Mucosa of rectum (tissue), 2 donors: ENCODE measurements at regions not wholly inside any gene's neighbourhood (a gene's known extent, or its start where the extent isn't known, plus 50 kb on each side); places are given as distances from the start of the nearest gene placed in this dataset.

ENCODE experiments used
- H3K27ac ChIP-seq, 2 donors: one replicate each; pipeline ENCODE4 v1.7.0; 2013; ENCODE audit warnings: inconsistent platforms in 2 of 2, low read depth in 2 of 2, low read length in 2 of 2
- H3K27me3 ChIP-seq, 2 donors: one replicate each; pipeline ENCODE4 v1.7.0; 2013; ENCODE audit warnings: low read length in 2 of 2; ENCODE audit not compliant: control insufficient read depth in 2 of 2, insufficient read depth in 2 of 2
- H3K36me3 ChIP-seq, 2 donors: one replicate each; pipeline ENCODE4 v1.7.0; 2013; ENCODE audit warnings: low read length in 2 of 2; ENCODE audit not compliant: control insufficient read depth in 2 of 2, insufficient read depth in 2 of 2
- H3K4me1 ChIP-seq, 2 donors: one replicate each; pipeline ENCODE4 v1.7.0; 2013; ENCODE audit warnings: low read length in 2 of 2, mild to moderate bottlenecking in 1 of 2; ENCODE audit not compliant: control insufficient read depth in 2 of 2, insufficient read depth in 2 of 2
- H3K4me3 ChIP-seq, 2 donors: one replicate each; pipeline ENCODE4 v1.7.0; 2013; ENCODE audit warnings: low read length in 2 of 2
- H3K9ac ChIP-seq, 2 donors: one replicate each; pipeline ENCODE4 v1.7.0; 2013; ENCODE audit warnings: low read length in 2 of 2, low read depth in 1 of 2, mild to moderate bottlenecking in 1 of 2
- H3K9me3 ChIP-seq, 2 donors: one replicate each; pipeline ENCODE4 v1.7.0; 2013; ENCODE audit warnings: low read length in 2 of 2; ENCODE audit not compliant: control insufficient read depth in 2 of 2
- donor health status: healthy.
- donor health status: Normal muscosa, but diverticular disease.

DNA sequence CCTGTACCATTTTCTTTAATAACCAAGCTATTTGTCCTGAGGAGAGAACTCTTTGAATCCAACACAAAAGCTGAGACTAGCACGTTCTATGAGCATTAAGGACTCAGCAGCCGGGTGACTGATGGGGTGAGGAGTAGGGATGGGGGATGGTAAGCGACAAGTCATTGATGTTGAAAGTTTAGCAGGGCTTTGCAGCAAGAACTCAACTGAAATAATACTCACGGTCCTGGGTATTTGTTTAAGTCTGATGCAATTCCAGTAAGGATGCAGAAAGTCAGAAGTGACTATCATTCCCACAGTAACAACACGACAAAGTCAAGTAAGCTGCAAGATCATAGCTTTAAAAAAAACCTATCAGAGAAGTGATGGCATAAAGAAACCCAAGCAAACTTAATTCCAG is 131.1 kb downstream of the ACTL7B start:
- H3K9me3 ChIP-seq, result no peaks in the 10 kb centered on the region
- H3K4me1 ChIP-seq, result no peaks in the 10 kb centered on the region
- no peak overlapping the region for H3K4me3 ChIP-seq
- H3K9ac ChIP-seq, result no peak overlapping the region
- no peaks in the 10 kb centered on the region for H3K36me3 ChIP-seq
- no peak overlapping the region for H3K27ac ChIP-seq
- no peaks in the 10 kb centered on the region for H3K27me3 ChIP-seq

DNA sequence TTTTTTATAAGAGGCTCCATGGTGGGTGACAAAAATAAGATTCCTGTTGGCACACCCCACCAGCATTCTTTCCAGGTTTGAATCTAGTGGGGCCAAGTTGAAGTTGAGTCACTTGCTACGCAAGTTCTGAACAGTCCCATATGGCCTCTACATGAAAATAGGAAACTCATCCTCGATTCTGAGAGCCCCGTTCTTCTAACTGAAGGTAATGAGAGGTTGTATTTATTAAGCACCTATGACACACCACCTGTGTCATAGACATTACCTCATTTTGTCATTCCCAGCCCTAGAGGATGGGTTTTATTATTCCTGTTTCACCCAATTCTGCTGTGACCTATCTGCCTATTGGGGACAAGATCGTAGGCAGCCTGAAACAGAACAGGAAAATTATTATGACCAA is 131.7 kb downstream of the ACTL7B start:
- H3K4me3 ChIP-seq, result no peak overlapping the region
- H3K4me1 ChIP-seq, result no peaks in the 10 kb centered on the region
- no peak overlapping the region for H3K9ac ChIP-seq
- no peaks in the 10 kb centered on the region for H3K27me3 ChIP-seq
- H3K36me3 ChIP-seq, result no peaks in the 10 kb centered on the region
- no peaks in the 10 kb centered on the region for H3K9me3 ChIP-seq
- H3K27ac ChIP-seq, result no peak overlapping the region

DNA sequence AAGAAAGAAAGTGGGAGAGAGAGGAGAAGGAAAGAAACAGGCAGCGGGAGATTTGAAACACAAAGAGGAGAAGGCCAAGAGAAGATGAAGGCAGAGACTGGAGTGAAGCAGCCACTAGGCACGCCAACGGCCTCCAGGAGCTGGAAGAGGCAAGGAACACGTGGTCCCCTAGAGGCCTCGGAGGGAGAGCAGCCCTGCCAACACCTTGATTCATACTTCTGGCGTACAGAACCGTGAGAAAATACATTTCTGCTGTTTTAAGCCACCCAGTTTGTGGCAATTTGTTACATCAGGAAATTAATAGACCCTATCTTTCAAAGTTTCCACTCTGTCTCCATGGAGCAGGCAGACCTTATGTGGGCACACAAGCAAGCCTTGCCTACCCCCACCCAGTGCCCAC is 133.4 kb downstream of the ACTL7B start:
- Histone ChIP-seq H3K9me3 (no peaks in the 10 kb centered on the region), H3K27me3 (no peaks in the 10 kb centered on the region), H3K9ac (no peak overlapping the region), H3K4me3 (no peak overlapping the region), H3K4me1 (no peaks in the 10 kb centered on the region), H3K27ac (no peak overlapping the region), H3K36me3 (no peaks in the 10 kb centered on the region)

DNA sequence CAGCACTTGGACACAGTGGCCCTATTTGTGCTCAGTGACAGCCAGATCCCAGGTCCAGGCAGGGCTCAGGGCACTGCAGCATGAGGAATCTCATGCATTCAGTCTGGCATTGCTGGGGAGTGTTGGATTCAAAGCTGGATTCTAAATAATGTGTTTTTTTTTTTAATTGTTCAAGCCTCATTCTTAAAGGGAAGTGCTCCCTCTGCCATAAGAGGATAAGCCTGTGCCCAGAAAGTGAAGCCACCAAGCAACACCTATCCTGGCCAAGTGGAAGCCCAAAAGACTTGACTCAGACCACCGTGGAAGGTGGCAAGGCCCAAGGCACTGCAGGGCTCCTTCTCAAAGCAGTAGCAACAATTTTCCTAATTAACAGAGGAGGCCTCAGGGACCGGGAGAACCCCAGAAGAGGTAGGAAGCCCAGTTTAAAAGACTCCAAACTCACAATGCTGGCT is 135.6 kb downstream of the ACTL7B start:
- Histone ChIP-seq H3K9ac (no peak overlapping the region), H3K27ac (no peak overlapping the region), H3K9me3 (no peaks in the 10 kb centered on the region), H3K27me3 (no peaks in the 10 kb centered on the region), H3K4me3 (no peak overlapping the region), H3K36me3 (no peaks in the 10 kb centered on the region), H3K4me1 (no peaks in the 10 kb centered on the region)

DNA sequence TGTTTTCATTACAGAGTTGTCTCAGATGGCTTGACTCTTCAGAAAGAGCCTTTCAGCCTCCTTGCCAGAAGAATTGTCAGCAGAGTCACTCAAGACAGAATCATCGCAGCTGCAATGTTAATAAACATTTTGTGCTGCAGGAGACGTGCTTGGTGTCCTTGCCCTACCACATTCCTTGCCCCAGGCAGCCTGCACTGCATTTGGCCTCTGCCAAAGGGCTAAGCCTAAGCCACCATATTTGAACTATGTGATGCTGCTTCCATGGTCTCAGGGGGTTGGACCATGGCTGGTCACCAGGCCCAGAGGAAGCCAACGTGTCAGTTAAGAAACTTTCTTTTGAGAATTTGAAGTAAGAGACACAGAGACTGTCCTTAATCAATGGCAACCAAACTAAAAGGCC is 145.4 kb downstream of the ACTL7B start:
- H3K36me3 ChIP-seq, result no peaks in the 10 kb centered on the region
- H3K4me3 ChIP-seq, result no peak overlapping the region
- no peaks in the 10 kb centered on the region for H3K9me3 ChIP-seq
- no peaks in the 10 kb centered on the region for H3K4me1 ChIP-seq
- H3K27ac ChIP-seq, result peak overlapping the region in 1 of 2 donors; percentile 17
- no peaks in the 10 kb centered on the region for H3K27me3 ChIP-seq
- no peak overlapping the region for H3K9ac ChIP-seq

DNA sequence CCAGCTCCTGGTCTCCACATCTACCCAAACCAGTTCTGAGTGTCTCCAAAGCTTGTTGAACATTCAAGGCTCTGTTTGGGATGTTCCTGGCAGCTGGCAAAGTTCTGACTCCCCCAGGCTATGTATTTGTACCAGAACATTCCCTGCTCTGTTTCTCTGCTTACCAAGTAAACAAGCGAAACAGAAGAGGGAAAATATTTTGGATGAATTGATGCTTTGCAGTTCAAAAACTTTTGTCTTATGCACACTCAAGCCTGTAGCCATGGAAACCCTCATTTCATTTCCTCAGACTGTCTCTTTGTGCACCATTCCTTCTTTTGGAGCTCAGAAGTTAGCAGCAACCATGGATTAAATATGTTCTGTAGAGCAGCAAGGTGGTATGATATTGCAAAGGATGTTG is 145.8 kb downstream of the ACTL7B start:
- Histone ChIP-seq H3K27me3 (no peaks in the 10 kb centered on the region), H3K4me3 (no peak overlapping the region), H3K4me1 (no peaks in the 10 kb centered on the region), H3K9ac (no peak overlapping the region), H3K36me3 (no peaks in the 10 kb centered on the region), H3K27ac (no peak overlapping the region), H3K9me3 (no peaks in the 10 kb centered on the region)

DNA sequence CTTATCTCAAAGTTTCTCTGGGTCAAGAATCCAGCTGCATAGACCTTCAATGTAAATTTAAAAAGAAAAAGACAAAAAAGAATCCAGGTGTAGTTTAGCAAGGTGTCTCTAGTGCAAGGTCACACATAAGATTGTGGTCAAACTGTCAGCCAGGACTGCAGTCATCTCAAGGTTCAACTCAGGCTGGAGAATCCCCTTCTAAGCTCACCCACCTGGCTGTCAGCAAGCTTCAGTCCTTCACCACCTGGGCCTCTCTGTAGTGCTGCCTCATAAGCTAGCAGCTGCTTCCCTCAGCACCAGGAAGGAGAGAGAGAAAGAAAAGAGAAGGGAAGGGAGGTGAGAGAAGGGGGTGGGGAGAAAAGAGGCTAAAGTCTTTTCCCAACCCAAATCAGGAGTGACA is 146.7 kb downstream of the ACTL7B start:
- H3K9me3 ChIP-seq, result no peaks in the 10 kb centered on the region
- H3K4me1 ChIP-seq, result no peaks in the 10 kb centered on the region
- no peak overlapping the region for H3K9ac ChIP-seq
- H3K27me3 ChIP-seq, result no peaks in the 10 kb centered on the region
- H3K4me3 ChIP-seq, result no peak overlapping the region
- H3K27ac ChIP-seq, result peak overlapping the region in 1 of 2 donors; percentile 3
- no peaks in the 10 kb centered on the region for H3K36me3 ChIP-seq

DNA sequence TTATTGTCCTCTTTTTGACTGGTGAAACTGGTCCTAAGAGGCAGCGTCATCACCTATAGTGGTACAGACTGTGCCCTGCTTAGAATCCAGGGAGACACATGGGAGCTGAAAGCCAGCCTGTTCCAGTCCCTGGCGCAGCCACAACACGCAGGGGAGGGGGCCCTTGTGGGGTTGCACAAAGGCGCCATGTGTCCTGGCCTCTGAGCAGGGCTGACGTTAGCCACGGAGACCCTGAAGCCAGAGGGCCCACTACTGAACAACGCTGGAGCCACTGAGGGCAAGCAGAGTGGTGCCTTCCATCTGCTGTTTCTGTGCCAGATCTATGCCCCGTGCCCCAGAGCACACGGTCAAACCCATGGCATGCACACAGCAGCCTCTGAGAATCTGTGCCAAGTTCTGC is 147.3 kb downstream of the ACTL7B start:
- H3K36me3 ChIP-seq, result no peaks in the 10 kb centered on the region
- no peaks in the 10 kb centered on the region for H3K27me3 ChIP-seq
- no peaks in the 10 kb centered on the region for H3K4me1 ChIP-seq
- H3K4me3 ChIP-seq, result no peak overlapping the region
- H3K27ac ChIP-seq, result no peak overlapping the region
- no peaks in the 10 kb centered on the region for H3K9me3 ChIP-seq
- H3K9ac ChIP-seq, result no peak overlapping the region

DNA sequence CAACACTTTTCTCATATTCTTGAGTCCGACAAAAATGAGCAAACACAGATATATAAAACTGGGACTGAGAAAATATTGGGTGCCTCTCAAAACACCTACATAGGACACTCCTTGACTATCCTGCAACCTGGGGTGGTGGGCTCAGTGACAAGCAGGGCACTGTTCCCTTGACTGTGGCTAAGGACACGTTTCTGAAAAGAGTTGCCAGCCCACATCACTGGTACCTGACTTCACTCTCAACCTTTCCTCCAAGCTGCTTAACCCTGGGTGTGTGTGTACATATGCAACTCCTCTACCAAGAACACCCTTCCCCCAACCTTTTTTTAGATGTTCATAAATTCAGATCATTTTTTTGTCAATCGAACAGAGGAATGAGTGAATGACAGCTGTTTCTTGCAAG is 148.7 kb downstream of the ACTL7B start:
- Histone ChIP-seq H3K27ac (no peak overlapping the region), H3K9me3 (no peaks in the 10 kb centered on the region)

DNA sequence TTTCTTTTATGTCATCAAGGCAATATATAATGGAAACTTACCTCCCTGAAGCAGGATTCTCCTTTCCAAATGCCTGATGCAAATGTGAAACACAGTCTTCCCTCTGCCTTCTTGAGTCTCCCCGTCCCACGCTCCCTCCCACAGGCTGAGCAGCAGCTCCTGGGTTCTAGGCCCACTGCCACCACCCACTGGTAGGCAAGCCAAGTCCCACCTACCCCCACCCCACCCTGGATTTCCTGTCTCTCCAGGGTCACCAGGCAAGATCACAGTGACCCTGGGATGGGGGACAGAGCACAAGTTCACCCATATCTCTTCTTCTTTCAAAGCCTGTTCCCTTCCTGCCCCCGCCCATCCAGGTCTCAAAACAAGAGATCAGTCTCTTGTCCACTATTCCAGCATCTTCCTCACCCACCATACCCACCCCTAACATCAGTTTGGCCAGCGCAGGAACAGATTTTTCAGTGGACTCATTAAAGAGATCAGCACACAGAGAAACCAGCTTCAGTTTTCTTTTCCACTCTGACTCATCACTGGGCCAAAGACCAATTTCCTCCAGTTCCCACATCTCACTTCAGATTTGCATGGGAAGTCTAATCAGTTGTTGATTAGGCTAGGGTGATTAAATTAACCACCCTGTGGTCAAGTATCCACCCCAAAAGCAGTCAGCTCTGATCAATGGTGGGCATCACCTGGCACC is 151.5 kb downstream of the ACTL7B start:
- H3K9ac ChIP-seq, result no peak overlapping the region
- no peaks in the 10 kb centered on the region for H3K36me3 ChIP-seq
- no peak overlapping the region for H3K4me3 ChIP-seq
- no peaks in the 10 kb centered on the region for H3K9me3 ChIP-seq
- no peak overlapping the region for H3K27ac ChIP-seq
- no peaks in the 10 kb centered on the region for H3K4me1 ChIP-seq
- no peaks in the 10 kb centered on the region for H3K27me3 ChIP-seq

More for the DNA sequence above, 148.7 kb downstream of the ACTL7B start:
- H3K27me3 ChIP-seq, result no peaks in the 10 kb centered on the region
- H3K9ac ChIP-seq, result no peak overlapping the region
- H3K4me3 ChIP-seq, result no peak overlapping the region
- no peaks in the 10 kb centered on the region for H3K36me3 ChIP-seq
- no peaks in the 10 kb centered on the region for H3K4me1 ChIP-seq

DNA sequence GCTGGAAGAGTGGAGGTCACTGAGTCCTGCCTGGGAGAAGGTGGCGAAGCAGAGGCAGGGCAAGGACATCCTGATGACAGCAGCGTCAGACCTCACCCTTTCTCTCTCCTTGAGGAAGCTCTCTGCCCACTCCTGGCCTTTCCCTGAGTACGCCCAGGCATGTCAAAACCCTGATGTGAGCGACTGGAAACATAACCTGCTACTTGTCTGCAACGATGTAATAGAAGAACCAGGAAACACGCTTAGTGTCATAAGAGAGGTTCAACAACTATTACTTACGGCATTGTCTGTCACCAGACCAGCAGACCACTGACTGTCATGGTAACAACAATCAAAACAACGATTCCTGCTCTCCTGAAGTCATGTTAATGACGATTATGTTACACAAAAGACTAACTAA is 152.4 kb downstream of the ACTL7B start:
- no peaks in the 10 kb centered on the region for H3K36me3 ChIP-seq
- no peaks in the 10 kb centered on the region for H3K9me3 ChIP-seq
- H3K27me3 ChIP-seq, result no peaks in the 10 kb centered on the region
- H3K4me3 ChIP-seq, result no peak overlapping the region
- no peak overlapping the region for H3K27ac ChIP-seq
- no peaks in the 10 kb centered on the region for H3K4me1 ChIP-seq
- H3K9ac ChIP-seq, result no peak overlapping the region
